Suprapubic skin (tissue), 4 donors: ENCODE measurements at regions not wholly inside any gene's neighbourhood (a gene's known extent, or its start where the extent isn't known, plus 50 kb on each side); places are given as distances from the start of the nearest gene placed in this dataset.

Source experiments
- DNase-seq, 2 donors: peaks; one replicate each; pipeline ENCODE4 v3.0.0-alpha.2; 2019; ENCODE audit warnings: low spot score in 2 of 2
- H3K27ac ChIP-seq: fragments of 200-600 bp; sonication (generic); one replicate; pipeline ENCODE4 v1.5.1; 2019
- H3K27me3 ChIP-seq: fragments of 200-600 bp; sonication (generic); one replicate; pipeline ENCODE4 v1.5.1; 2019
- H3K36me3 ChIP-seq: fragments of 200-600 bp; sonication (generic); one replicate; pipeline ENCODE4 v1.5.1; 2019
- H3K4me1 ChIP-seq: fragments of 200-600 bp; sonication (generic); one replicate; pipeline ENCODE4 v1.5.1; 2019
- H3K4me3 ChIP-seq: fragments of 200-600 bp; sonication (generic); one replicate; pipeline ENCODE4 v1.5.1; 2019; ENCODE audit warnings: mild to moderate bottlenecking
- H3K9me3 ChIP-seq: fragments of 200-600 bp; sonication (generic); one replicate; pipeline ENCODE4 v1.5.1; 2019
- CTCF ChIP-seq, 2 donors: fragments of 200-600 bp in 1 of 2; fragments of 450-650 bp in 1 of 2; sonication (generic) in 1 of 2; IDR thresholded peaks; one replicate each; pipeline ENCODE4 v1.5.1; 2016 to 2019; ENCODE audit warnings: antibody characterized with exemption in 2 of 2, mild to moderate bottlenecking in 1 of 2, moderate library complexity in 1 of 2
- EP300 ChIP-seq: sonication (generic); formaldehyde crosslinking; IDR thresholded peaks from one replicate; pipeline ENCODE4 v1.6.1; 2017; ENCODE audit warnings: antibody characterized with exemption
- POLR2A ChIP-seq, 2 donors: fragments of 450-650 bp; IDR thresholded peaks; one replicate each; pipeline ENCODE4 v1.6.1; 2017; ENCODE audit warnings: antibody characterized with exemption in 2 of 2, mild to moderate bottlenecking in 2 of 2, moderate library complexity in 2 of 2
- POLR2AphosphoS5 ChIP-seq, 3 donors: sonication (generic); formaldehyde crosslinking; IDR thresholded peaks; one replicate each; pipeline ENCODE4 v1.6.1; 2017; ENCODE audit warnings: antibody characterized with exemption in 3 of 3
- WGBS: methylation state at CpG from one replicate; pipeline ENCODE4 v1.1.5; 2018; 5-methylcytosine and 5-hydroxymethylcytosine counted together

- Histone ChIP-seq H3K27ac (no peak overlapping the region), H3K4me1 (peaks cover 14% of the 10 kb centered on the region), H3K27me3 (peaks cover 2% of the 10 kb centered on the region), H3K36me3 (no peaks in the 10 kb centered on the region), H3K9me3 (no peaks in the 10 kb centered on the region), H3K4me3 (no peak overlapping the region)
- DNase-seq = no peak
- WGBS = 64% methylated on average over 4 of the region's 4 CpGs
- TF ChIP-seq POLR2A (IDR thresholded peaks at IDR 0.05) = no peak
- TF ChIP-seq POLR2AphosphoS5 (IDR thresholded peaks at IDR 0.05) = no peak
- TF ChIP-seq EP300 = no peak
- TF ChIP-seq CTCF (IDR thresholded peaks at IDR 0.05) = no peak
These were observed 164.1 kb upstream of the ECI2 start for GRCh38 chr6:4299476-4299875.

GRCh38 chr6:4297348-4297747 is 162.0 kb upstream of the ECI2 start:
- TF ChIP-seq POLR2A (IDR thresholded peaks at IDR 0.05) = no peak
- TF ChIP-seq CTCF (IDR thresholded peaks at IDR 0.05) = no peak
- TF ChIP-seq EP300 = no peak
- TF ChIP-seq POLR2AphosphoS5 (IDR thresholded peaks at IDR 0.05) = no peak
- WGBS = 88% methylated on average over 7 of the region's 7 CpGs
- DNase-seq = no peak

GRCh38 chr6:4296552-4296951 is 161.2 kb upstream of the ECI2 start:
- 71% methylated on average over 3 of the region's 3 CpGs for WGBS
- no peak for DNase-seq
- Histone ChIP-seq H3K27me3 (peaks cover 2% of the 10 kb centered on the region), H3K4me3 (no peak overlapping the region), H3K27ac (no peak overlapping the region), H3K9me3 (no peaks in the 10 kb centered on the region), H3K4me1 (peaks cover 17% of the 10 kb centered on the region), H3K36me3 (no peaks in the 10 kb centered on the region)
- no peak for TF ChIP-seq CTCF (IDR thresholded peaks at IDR 0.05)

More at GRCh38 chr6:4297348-4297747, 162.0 kb upstream of the ECI2 start:
- Histone ChIP-seq H3K4me3 (no peak overlapping the region), H3K4me1 (peaks cover 15% of the 10 kb centered on the region), H3K27ac (no peak overlapping the region), H3K9me3 (no peaks in the 10 kb centered on the region), H3K27me3 (peaks cover 2% of the 10 kb centered on the region), H3K36me3 (no peaks in the 10 kb centered on the region)

GRCh38 chr6:4295783-4296155 is 160.4 kb upstream of the ECI2 start:
- WGBS = 50% methylated on average over 2 of the region's 2 CpGs
- H3K4me1 ChIP-seq = peaks cover 17% of the 10 kb centered on the region
- peaks cover 2% of the 10 kb centered on the region for H3K27me3 ChIP-seq
- no peaks in the 10 kb centered on the region for H3K36me3 ChIP-seq
- H3K9me3 ChIP-seq = no peaks in the 10 kb centered on the region
- TF ChIP-seq CTCF (IDR thresholded peaks at IDR 0.05) (no peak), EP300 (no peak)
- DNase-seq = no peak
- no peak overlapping the region for H3K27ac ChIP-seq
- H3K4me3 ChIP-seq = no peak overlapping the region

- Histone ChIP-seq H3K27me3 (peaks cover 2% of the 10 kb centered on the region), H3K27ac (no peak overlapping the region), H3K4me3 (no peak overlapping the region), H3K36me3 (no peaks in the 10 kb centered on the region), H3K4me1 (peaks cover 17% of the 10 kb centered on the region), H3K9me3 (no peaks in the 10 kb centered on the region)
- no peak for DNase-seq
- no peak for TF ChIP-seq CTCF (IDR thresholded peaks at IDR 0.05)
- no peak for TF ChIP-seq POLR2AphosphoS5 (IDR thresholded peaks at IDR 0.05)
- no peak for TF ChIP-seq EP300
- TF ChIP-seq POLR2A (IDR thresholded peaks at IDR 0.05) = no peak
- 91% methylated on average over 10 of the region's 10 CpGs for WGBS
These were observed 159.8 kb upstream of the ECI2 start for GRCh38 chr6:4295058-4295782.
